Activated CD4-positive, alpha-beta T cell treated with anti-CD3 and anti-CD28 coated beads, Interleukin-2, amount 10 ng/mL, durations not matched to agents 24 days and 14 days (primary cell): ENCODE measurements at regions not wholly inside any gene's neighbourhood (a gene's known extent, or its start where the extent isn't known, plus 50 kb on each side); places are given as distances from the start of the nearest gene placed in this dataset.
A peak's percentile ranks its signal among the peaks of the same experiment; 100 is the strongest.

Source experiments
- DNase-seq: peaks from one replicate; pipeline ENCODE4 v3.0.0; 2022
- H3K27ac Mint-ChIP-seq: one replicate; pipeline ENCODE4 v1.8.0; 2022; ENCODE audit warnings: mild to moderate bottlenecking, mixed read lengths
- H3K27me3 Mint-ChIP-seq: one replicate; pipeline ENCODE4 v1.8.0; 2022; ENCODE audit warnings: mixed read lengths
- H3K36me3 Mint-ChIP-seq: one replicate; pipeline ENCODE4 v1.8.0; 2022; ENCODE audit warnings: low read depth, mild to moderate bottlenecking, mixed read lengths
- H3K4me1 Mint-ChIP-seq: one replicate; pipeline ENCODE4 v1.8.0; 2021; ENCODE audit warnings: mixed read lengths
- H3K4me3 Mint-ChIP-seq: one replicate; pipeline ENCODE4 v1.8.0; 2022; ENCODE audit warnings: mild to moderate bottlenecking, moderate library complexity, mixed read lengths
- H3K9me3 Mint-ChIP-seq: one replicate; pipeline ENCODE4 v1.8.0; 2021; ENCODE audit warnings: mixed read lengths
- intact Hi-C: fragments of 100-400 bp; cut with micrococcal nuclease; formaldehyde crosslinking; loops from one replicate; pipeline ENCODE4 v1.15.1; 2023

DNA sequence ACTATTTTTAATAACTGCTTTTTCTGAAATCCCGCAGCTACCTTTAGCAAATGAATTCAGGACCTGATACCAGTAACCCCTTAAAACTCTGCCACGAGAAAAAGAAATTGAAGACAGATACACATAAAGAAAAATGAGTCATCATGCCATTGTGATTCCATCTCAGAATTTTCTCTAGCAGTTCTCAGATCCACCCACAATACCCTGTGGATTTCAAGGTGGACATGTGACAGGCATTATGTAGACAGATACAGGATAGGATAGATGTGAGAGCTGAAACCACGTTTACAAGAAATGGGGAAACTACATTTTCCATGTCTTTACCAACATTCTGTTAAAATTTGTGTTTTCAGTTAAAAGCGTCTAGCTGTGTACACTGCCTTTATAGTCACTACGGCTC lies 291.9 kb upstream of the NR2F2 start:
- H3K9me3 Mint-ChIP-seq, result peaks cover 9% of the 10 kb centered on the region
- H3K27ac Mint-ChIP-seq, result no peak overlapping the region
- no peaks in the 10 kb centered on the region for H3K36me3 Mint-ChIP-seq
- peaks cover 7% of the 10 kb centered on the region for H3K4me1 Mint-ChIP-seq
- intact Hi-C loops, result no loop called here
- DNase-seq, result no peak
- H3K27me3 Mint-ChIP-seq, result peaks cover 63% of the 10 kb centered on the region
- H3K4me3 Mint-ChIP-seq, result no peak overlapping the region

DNA sequence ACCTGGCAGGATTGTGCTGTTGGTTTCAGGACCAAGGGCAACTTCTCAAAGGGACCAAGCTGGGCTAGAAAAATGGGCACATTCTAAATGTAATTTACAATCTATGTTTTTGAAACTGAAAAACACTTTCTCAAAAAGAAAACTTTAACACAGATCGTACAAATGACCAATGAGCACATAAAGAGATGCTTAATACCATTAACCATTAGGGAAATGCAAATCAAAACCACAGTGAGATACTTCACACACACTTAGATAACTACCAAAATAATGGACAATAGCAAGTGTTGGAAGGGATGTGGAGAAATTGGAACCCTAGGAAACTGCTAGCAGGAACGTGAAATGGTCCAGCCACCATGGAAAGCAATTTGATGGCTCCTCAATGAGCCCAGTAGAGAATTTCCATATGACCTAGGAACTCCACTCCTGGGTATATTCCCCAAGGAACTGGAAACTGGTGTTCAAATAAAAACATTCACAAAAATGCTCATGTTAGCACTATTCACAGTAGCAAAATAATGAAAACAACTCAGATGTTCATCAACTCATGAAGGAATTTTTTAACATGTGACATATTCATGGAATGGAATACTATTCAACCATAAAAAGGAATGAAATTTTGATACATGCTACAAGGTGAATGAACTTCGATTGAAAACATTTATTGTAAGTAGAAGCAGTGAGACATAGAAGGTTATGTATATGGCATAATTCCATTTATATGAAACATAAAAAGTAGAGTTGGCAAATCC lies 288.3 kb upstream of the NR2F2 start:
- intact Hi-C loops, result no loop called here
- H3K4me1 Mint-ChIP-seq, result peaks cover 5% of the 10 kb centered on the region
- no peak overlapping the region for H3K4me3 Mint-ChIP-seq
- no peak for DNase-seq
- H3K27ac Mint-ChIP-seq, result no peak overlapping the region
- no peaks in the 10 kb centered on the region for H3K36me3 Mint-ChIP-seq
- H3K27me3 Mint-ChIP-seq, result peaks cover 55% of the 10 kb centered on the region
- peaks cover 4% of the 10 kb centered on the region for H3K9me3 Mint-ChIP-seq

DNA sequence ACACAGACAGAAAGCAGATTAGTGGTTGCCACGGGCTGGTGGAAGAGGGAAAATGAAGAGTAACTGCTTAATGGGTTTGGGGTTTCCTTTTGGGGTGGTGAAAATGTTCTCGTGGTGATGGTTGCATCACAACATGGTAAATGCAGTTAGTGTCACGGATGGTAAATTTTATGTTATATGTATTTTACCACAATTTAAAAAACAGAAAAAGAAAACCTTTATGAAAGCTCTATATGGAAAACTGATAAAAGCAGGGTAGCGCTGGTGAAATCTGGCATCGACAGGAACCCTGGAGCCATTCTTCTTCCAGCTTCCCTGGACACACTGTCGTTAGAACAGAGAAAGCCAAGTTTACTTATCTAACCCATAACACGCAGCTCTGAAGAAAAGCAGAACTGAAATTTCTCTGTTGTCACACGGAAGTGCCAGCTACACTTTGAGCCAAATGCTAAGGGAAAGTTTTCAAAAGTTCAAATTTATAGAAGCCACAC lies 287.7 kb upstream of the NR2F2 start:
- peaks cover 55% of the 10 kb centered on the region for H3K27me3 Mint-ChIP-seq
- DNase-seq, result no peak
- H3K4me3 Mint-ChIP-seq, result no peak overlapping the region
- no peaks in the 10 kb centered on the region for H3K4me1 Mint-ChIP-seq
- intact Hi-C loops, result no loop called here
- H3K36me3 Mint-ChIP-seq, result no peaks in the 10 kb centered on the region
- peaks cover 4% of the 10 kb centered on the region for H3K9me3 Mint-ChIP-seq
- no peak overlapping the region for H3K27ac Mint-ChIP-seq

DNA sequence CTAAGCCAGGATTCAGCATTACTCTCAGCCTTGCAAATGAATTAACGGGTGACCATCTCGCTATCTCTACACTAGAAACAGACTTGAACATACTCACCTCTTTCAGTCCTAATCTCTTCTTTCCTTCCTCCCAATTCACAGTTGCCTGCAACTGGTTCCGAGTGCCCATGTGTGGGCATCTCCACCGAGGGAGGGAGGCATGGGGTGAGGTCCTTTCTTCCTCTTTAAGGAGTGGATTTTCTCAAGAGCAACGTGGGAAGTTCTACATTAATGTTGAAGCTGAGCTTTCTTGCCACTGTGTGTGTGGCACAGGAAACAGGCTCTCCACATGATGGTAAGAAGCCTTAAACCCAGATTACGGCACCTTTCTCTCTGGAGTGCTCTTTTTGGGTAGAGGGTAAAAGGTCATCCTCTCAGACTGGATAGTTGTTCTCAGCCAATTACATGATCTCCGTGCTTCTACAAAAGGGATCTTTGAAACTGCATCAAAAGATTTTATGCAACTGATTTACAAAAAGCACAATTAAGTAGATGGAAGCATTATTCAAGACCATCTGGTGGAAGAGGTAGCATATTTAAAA lies 286.8 kb upstream of the NR2F2 start:
- peak; percentile 34 for DNase-seq
- H3K27ac Mint-ChIP-seq, result no peak overlapping the region
- H3K4me1 Mint-ChIP-seq, result no peaks in the 10 kb centered on the region
- no peak overlapping the region for H3K4me3 Mint-ChIP-seq
- intact Hi-C loops, result no loop called here
- H3K36me3 Mint-ChIP-seq, result no peaks in the 10 kb centered on the region
- H3K9me3 Mint-ChIP-seq, result peaks cover 4% of the 10 kb centered on the region
- peaks cover 56% of the 10 kb centered on the region for H3K27me3 Mint-ChIP-seq

DNA sequence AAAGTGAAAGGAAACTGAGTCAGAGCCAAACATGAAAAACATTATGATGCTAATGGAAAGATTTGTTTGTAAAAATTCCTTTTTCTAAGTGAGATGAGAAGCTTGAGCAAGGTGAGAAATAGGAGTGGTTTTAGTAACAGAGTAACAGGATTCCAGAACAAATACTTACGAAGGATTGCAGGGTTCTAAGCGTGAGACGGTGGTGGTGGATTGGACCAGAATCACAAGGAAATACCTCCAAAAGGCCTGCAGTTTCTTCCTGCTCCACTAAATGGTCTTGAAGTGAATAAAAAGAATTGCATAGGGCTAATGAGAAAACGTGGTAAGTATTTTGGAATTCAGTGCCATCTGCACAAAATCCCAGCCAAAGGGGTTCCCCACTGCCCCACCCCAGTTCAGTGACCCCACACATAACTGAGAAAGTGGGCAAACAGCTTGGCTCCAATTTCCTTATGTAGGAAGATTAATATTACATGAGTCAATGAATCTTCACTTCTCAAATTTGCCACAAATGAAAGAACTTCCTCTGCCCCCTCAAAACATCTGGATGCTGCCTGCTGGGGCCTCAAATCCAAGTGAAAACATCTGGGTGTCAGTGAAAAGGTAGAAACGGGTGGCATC lies 283.8 kb upstream of the NR2F2 start:
- intact Hi-C loops, result no loop called here
- H3K4me1 Mint-ChIP-seq, result no peaks in the 10 kb centered on the region
- H3K27me3 Mint-ChIP-seq, result peaks cover 50% of the 10 kb centered on the region
- H3K36me3 Mint-ChIP-seq, result no peaks in the 10 kb centered on the region
- no peak overlapping the region for H3K4me3 Mint-ChIP-seq
- peaks cover 1% of the 10 kb centered on the region for H3K9me3 Mint-ChIP-seq
- peak; percentile 18 for DNase-seq
- peak overlapping the region; percentile 53 for H3K27ac Mint-ChIP-seq

DNA sequence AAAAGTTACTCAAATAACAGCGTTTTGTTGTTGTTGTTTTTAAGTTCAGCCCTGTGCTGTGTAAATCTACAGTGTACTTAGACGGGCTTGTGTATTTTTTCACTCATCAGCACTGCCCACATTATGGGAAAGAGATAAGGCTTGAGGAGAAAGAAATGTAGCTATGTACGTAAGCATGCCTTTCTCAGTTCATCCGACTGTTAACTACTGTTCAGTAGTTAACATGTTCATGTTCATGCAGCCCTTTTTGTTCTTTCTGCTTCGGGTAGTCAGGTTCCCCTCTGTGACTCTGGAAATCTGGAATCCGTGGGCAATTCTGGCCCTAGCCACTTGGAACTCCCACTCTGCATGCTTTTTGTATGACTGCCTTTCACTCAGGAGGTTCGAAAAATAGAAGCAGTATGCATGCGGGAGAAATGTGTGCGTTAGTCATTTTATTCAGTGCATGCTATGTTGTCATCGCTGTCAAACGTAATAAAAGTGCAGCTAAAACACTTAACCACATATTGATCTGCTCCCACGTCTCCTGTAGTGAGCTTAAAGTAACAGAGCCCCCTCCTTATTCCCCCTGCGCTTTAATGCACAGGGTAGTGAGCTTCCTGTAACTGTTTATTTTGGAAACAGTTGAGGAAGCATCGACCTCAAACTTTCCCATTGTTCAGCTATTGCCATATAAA lies 283.1 kb upstream of the NR2F2 start:
- Mint-ChIP-seq H3K27ac (no peak overlapping the region), H3K4me1 (no peaks in the 10 kb centered on the region), H3K36me3 (no peaks in the 10 kb centered on the region), H3K27me3 (peaks cover 48% of the 10 kb centered on the region), H3K4me3 (no peak overlapping the region), H3K9me3 (no peaks in the 10 kb centered on the region)
- intact Hi-C loops, result no loop called here
- DNase-seq, result peak; percentile 34

DNA sequence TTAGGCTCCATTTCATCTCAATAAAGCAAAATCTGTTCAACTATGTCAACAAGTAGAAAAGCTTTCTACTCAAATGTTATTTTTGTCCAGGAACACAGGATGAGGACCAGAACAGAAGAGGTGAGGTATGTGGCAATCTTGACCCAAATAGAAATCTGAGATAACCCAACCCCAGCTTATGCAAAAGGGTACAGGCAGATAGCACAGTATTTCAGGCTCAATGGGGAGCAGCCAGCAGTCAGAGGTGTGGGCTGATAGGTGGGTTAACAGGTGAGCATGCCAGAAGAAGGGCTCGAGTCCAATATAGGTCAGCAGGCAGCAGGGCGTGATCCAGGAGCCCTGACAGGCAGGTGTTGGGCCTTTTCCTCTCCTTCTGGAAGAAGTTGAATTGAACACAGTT lies 281.2 kb upstream of the NR2F2 start:
- Mint-ChIP-seq H3K9me3 (no peaks in the 10 kb centered on the region), H3K4me1 (no peaks in the 10 kb centered on the region), H3K27ac (no peak overlapping the region), H3K36me3 (no peaks in the 10 kb centered on the region), H3K4me3 (no peak overlapping the region), H3K27me3 (peaks cover 49% of the 10 kb centered on the region)
- DNase-seq, result peak; percentile 37
- intact Hi-C loops, result no loop called here

DNA sequence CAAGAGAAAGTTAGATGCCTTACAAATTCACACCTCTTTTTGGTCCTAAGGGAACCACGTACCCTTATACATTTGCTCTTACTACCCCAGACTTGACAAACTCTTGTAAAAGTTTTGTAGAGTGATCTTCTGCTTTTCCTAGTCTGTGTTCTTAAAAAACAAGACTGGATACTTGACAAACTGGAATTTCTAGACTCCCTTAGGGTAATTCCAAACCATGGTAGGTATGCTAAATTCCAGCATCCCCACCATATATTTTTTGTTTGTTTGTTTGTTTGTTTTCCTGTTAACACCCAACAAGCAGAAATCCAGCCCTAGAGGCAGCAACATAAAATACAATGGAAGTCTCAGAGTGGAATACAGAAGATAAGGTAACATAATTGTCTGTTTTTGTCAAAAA lies 280.7 kb upstream of the NR2F2 start:
- Mint-ChIP-seq H3K36me3 (no peaks in the 10 kb centered on the region), H3K27me3 (peaks cover 47% of the 10 kb centered on the region), H3K27ac (no peak overlapping the region), H3K4me1 (no peaks in the 10 kb centered on the region), H3K9me3 (no peaks in the 10 kb centered on the region), H3K4me3 (no peak overlapping the region)
- no peak for DNase-seq
- intact Hi-C loops, result loop anchor here (10.0 kb wide), 1 partner anchor 295 kb away; no protein-coding TSS in a partner anchor

DNA sequence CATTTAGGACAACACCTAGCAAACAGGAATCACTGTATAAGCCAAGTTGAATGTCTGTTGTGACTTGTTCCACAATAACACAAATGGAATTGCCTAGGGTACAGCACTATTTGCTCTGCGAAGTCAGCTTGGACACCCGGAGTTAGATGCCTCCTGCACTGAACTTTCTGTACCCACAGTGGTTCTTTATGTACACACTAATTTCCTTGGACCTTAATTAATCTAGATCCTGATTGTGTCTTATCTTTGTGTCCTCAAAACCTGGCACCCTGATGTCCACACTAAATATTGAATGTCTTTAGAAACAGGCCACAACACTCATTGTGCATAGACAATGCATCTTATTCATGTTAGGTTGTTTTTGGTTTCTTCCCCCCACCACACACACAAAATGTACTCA lies 278.9 kb upstream of the NR2F2 start:
- Mint-ChIP-seq H3K9me3 (no peaks in the 10 kb centered on the region), H3K4me3 (no peak overlapping the region)
- intact Hi-C loops, result loop anchor here (10.0 kb wide), 1 partner anchor 293 kb away; no protein-coding TSS in a partner anchor

DNA sequence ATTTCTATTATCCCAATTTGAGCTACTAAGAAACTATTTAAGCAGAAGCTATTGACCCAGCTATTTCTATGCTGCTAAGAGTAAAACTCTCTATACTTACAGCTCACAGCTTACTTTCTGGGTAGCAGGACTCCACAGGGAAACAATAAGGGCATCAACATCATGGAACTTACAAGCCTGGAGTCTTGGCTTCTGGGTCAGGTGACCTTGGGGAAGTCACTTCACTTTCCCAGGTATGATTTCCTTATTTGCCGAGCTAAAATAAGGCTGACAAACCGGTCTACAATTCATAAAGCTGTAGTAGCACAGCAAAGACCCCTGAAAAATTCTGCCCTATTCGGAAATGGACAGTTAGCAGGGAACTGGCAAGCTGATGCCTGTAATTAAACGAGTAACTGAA lies 278.3 kb upstream of the NR2F2 start:
- no peaks in the 10 kb centered on the region for H3K9me3 Mint-ChIP-seq
- no peak for DNase-seq
- no peaks in the 10 kb centered on the region for H3K36me3 Mint-ChIP-seq
- no peaks in the 10 kb centered on the region for H3K4me1 Mint-ChIP-seq
- intact Hi-C loops, result loop anchor here (10.0 kb wide), 1 partner anchor 293 kb away; no protein-coding TSS in a partner anchor
- peaks cover 56% of the 10 kb centered on the region for H3K27me3 Mint-ChIP-seq
- H3K4me3 Mint-ChIP-seq, result no peak overlapping the region
- H3K27ac Mint-ChIP-seq, result no peak overlapping the region

More for the DNA sequence above, 278.9 kb upstream of the NR2F2 start:
- Mint-ChIP-seq H3K4me1 (no peaks in the 10 kb centered on the region), H3K27me3 (peaks cover 57% of the 10 kb centered on the region), H3K27ac (no peak overlapping the region), H3K36me3 (no peaks in the 10 kb centered on the region)
- no peak for DNase-seq

DNA sequence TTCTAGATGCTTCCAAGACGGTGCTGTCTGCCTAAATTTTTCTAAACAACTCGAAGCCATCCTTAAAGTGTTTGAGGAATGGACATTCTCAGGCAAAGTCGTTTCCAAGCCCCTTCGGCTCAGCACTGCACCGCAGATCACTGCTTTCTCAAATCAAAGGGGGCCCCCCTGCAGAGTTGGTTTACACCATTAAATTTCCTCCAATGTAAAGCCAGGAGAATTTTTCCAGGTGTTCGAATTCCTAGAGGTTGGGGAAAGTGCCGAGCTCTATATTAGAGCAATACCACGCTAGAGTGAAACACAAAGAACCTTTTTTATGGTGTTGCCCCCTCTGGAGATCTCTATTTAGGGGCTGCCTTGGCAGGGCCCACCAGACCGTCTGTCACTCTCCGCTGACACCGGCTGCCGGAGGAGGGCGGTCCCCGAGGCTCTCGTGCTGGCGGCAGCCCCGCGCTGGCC lies 277.9 kb upstream of the NR2F2 start:
- no peaks in the 10 kb centered on the region for H3K4me1 Mint-ChIP-seq
- H3K27me3 Mint-ChIP-seq, result peaks cover 52% of the 10 kb centered on the region
- H3K27ac Mint-ChIP-seq, result no peak overlapping the region
- no peaks in the 10 kb centered on the region for H3K36me3 Mint-ChIP-seq
- H3K4me3 Mint-ChIP-seq, result no peak overlapping the region
- no peaks in the 10 kb centered on the region for H3K9me3 Mint-ChIP-seq
- intact Hi-C loops, result loop anchor here (10.0 kb wide), 1 partner anchor 292 kb away; no protein-coding TSS in a partner anchor
- DNase-seq, result no peak

DNA sequence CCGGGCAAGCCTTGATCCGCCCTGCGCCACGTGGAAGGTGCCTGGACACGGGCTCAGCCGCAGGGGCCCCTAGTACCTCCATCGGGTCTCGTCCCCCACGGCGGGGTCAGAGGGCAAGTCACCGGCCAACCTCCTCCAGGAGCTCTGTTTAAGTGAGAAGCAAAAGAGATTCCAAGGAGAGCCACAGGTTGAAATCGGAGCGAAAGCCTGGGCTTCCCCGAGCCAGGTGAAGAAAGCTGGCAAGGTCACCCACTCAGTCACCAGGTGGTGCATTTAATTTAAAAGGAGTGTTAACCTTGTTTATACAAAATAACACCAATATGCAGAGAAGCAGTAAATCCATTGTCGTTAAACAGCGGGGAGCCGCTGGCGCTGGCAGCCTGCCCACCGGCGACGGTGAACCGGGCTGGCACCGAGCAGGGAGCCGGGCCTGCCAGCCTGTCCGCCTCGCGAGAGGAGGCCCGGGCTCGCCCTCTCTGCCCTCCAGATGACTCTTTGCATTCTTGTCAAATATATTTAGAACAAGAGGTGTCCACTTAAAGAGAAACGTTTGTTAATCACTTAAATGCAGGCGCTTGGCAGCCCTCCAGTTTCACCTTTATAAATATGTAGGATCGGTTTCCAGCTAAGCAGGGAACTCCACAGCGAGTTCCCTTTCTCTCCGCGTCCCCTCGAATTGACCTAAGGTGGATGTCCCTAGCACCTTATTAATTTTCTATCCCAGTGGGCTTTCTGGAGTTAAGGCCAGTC lies 277.3 kb upstream of the NR2F2 start:
- intact Hi-C loops, result loop anchor here (10.0 kb wide), 1 partner anchor 292 kb away; no protein-coding TSS in a partner anchor
- no peak for DNase-seq
- Mint-ChIP-seq H3K4me3 (peak overlapping the region; percentile 34), H3K27me3 (peaks cover 48% of the 10 kb centered on the region), H3K4me1 (peaks cover under 1% of the 10 kb centered on the region), H3K36me3 (no peaks in the 10 kb centered on the region), H3K27ac (no peak overlapping the region), H3K9me3 (peaks cover 1% of the 10 kb centered on the region)

DNA sequence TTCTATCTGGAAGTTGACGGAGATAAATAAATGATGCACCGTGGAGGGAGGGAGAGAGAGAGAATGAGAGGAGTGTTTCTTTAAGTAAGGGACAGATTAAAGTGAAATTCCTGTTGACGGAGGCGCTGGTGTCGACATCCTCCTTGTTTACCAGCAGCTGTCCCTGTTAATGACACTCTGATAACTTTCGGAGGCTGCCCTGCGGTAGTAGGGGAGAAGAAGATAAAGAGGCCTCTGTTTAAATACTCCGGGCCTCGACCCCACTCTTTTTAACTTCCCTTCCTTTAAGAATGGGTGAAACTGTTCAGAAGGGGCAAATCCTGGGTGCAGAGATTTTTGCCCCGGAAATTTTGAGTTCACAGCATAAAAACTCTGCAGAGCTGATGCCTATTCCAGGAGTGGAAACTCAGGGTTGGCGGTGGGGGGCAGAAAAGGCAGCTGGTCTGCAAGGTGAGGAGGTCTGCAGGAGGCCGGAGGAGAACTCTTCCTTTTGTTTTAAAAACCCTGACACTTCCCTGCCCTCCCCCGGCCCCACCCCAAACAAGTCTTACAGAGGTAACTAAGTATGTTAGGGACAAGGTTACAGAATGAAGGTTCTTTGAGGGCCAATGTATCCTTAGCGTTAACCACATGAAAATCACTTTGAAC lies 276.6 kb upstream of the NR2F2 start:
- Mint-ChIP-seq H3K27ac (no peak overlapping the region), H3K4me1 (peaks cover 4% of the 10 kb centered on the region), H3K4me3 (no peak overlapping the region), H3K27me3 (peaks cover 44% of the 10 kb centered on the region), H3K9me3 (peaks cover 4% of the 10 kb centered on the region), H3K36me3 (no peaks in the 10 kb centered on the region)
- intact Hi-C loops, result loop anchor here (10.0 kb wide), 1 partner anchor 291 kb away; no protein-coding TSS in a partner anchor
- DNase-seq, result no peak
